ENCODE measurements at regions not wholly inside any gene's neighbourhood (a gene's known extent, or its start where the extent isn't known, plus 50 kb on each side); places are given as distances from the start of the nearest gene placed in this dataset.
"Not testable (repeated sequence)": the region's sequence is repeated elsewhere in the genome, so short reads cannot be mapped to it uniquely, and the experiment has no call there.

GRCh38 chr4:134700251-134700650 is 498.7 kb upstream of the PABPC4L start:
- no peak for TF ChIP-seq POLR2AphosphoS5 (IDR thresholded peaks at IDR 0.05)
- TF ChIP-seq EP300 (IDR thresholded peaks at IDR 0.05): no peak
- Histone ChIP-seq H3K4me3 (no peak overlapping the region), H3K4me1 (no peaks in the 10 kb centered on the region), H3K27me3 (no peaks in the 10 kb centered on the region), H3K9me3 (no peaks in the 10 kb centered on the region), H3K36me3 (no peaks in the 10 kb centered on the region), H3K27ac (no peak overlapping the region)
- ATAC-seq: no peak
- 88 to 90% methylated on average over 4 of the region's 4 CpGs for WGBS, 2 donors (ENCODE audit: low coverage in 1 of 2)

DNA sequence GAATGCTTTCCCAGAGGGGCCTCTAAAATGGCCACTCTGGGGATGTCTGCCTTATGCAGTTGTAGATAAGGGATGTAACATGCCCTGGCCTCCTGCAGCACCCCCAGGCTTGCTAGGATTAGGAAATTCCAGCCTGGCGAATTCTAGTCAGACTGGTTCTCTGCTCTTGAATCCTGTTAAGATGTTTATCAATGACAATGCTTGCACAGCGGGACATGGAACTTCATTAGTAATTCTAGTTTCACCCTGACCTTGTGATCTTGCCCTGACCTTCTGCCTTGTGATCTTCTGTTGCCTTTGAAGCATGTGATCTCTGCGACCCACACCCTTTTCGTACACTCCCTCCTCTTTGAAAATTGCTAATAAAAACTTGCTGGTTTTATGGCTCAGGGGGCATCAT is 497.2 kb upstream of the PABPC4L start:
- WGBS, 2 donors (ENCODE audit: low coverage in 1 of 2): 93 to 100% methylated on average over 1 to 4 of the region's 4 CpGs

DNA sequence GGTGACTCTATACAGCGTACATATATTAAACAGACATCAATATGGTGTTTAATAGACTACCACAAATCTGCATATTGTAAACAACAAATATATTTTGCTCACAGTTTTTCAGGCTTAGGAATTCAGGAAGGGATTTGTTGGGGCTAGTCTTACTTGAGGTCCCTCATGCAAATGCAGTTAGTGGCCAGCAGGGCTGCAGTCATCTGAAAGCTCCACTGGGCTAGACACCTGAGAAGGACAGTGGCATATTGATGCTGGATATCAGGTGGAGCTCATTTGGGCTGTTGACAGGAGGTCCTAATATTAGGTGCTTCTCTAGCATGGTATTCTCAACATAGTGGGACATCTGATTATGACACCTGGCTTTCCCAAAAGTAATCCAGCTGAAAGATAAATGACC is 493.8 kb upstream of the PABPC4L start:
- no peak for TF ChIP-seq POLR2AphosphoS5 (IDR thresholded peaks at IDR 0.05)
- TF ChIP-seq, protein P1, sequence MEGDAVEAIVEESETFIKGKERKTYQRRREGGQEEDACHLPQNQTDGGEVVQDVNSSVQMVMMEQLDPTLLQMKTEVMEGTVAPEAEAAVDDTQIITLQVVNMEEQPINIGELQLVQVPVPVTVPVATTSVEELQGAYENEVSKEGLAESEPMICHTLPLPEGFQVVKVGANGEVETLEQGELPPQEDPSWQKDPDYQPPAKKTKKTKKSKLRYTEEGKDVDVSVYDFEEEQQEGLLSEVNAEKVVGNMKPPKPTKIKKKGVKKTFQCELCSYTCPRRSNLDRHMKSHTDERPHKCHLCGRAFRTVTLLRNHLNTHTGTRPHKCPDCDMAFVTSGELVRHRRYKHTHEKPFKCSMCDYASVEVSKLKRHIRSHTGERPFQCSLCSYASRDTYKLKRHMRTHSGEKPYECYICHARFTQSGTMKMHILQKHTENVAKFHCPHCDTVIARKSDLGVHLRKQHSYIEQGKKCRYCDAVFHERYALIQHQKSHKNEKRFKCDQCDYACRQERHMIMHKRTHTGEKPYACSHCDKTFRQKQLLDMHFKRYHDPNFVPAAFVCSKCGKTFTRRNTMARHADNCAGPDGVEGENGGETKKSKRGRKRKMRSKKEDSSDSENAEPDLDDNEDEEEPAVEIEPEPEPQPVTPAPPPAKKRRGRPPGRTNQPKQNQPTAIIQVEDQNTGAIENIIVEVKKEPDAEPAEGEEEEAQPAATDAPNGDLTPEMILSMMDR (IDR thresholded peaks at IDR 0.05): no peak
- no peak for TF ChIP-seq EP300 (IDR thresholded peaks at IDR 0.05)
- H3K4me3 ChIP-seq: no peak overlapping the region
- 100% methylated on average over 1 of the region's 1 CpG; no CpG with 5 or more reads in 1 of the 2 donors for WGBS, 2 donors (ENCODE audit: low coverage in 1 of 2)
- H3K27ac ChIP-seq: no peak overlapping the region
- no peaks in the 10 kb centered on the region for H3K9me3 ChIP-seq
- no peaks in the 10 kb centered on the region for H3K4me1 ChIP-seq
- H3K27me3 ChIP-seq: no peaks in the 10 kb centered on the region
- no peak for ATAC-seq
- no peaks in the 10 kb centered on the region for H3K36me3 ChIP-seq

More for the DNA sequence above, 497.2 kb upstream of the PABPC4L start:
- not testable (repeated sequence) for H3K36me3 ChIP-seq, H3K27ac ChIP-seq, H3K9me3 ChIP-seq, H3K4me1 ChIP-seq, H3K4me3 ChIP-seq, ATAC-seq, H3K27me3 ChIP-seq

GRCh38 chr4:134691915-134692314 is 490.3 kb upstream of the PABPC4L start:
- WGBS, 2 donors (ENCODE audit: low coverage in 1 of 2): 82 to 100% methylated on average over 2 of the region's 2 CpGs
- no peak for TF ChIP-seq POLR2A (IDR thresholded peaks at IDR 0.05)
- TF ChIP-seq EP300 (IDR thresholded peaks at IDR 0.05): no peak
- TF ChIP-seq POLR2AphosphoS5 (IDR thresholded peaks at IDR 0.05): no peak
- TF ChIP-seq, protein P1 (IDR thresholded peaks at IDR 0.05): no peak
- H3K4me3 ChIP-seq: no peak overlapping the region
- no peaks in the 10 kb centered on the region for H3K36me3 ChIP-seq
- no peaks in the 10 kb centered on the region for H3K4me1 ChIP-seq
- no peaks in the 10 kb centered on the region for H3K27me3 ChIP-seq
- no peak overlapping the region for H3K27ac ChIP-seq
- ATAC-seq: no peak
- H3K9me3 ChIP-seq: no peaks in the 10 kb centered on the region

- H3K4me3 ChIP-seq: no peak overlapping the region
- H3K9me3 ChIP-seq: peaks cover 0 to 4% (median 0%) of the 10 kb centered on the region in 3 donors
- no peak overlapping the region for H3K27ac ChIP-seq
- no peaks in the 10 kb centered on the region for H3K36me3 ChIP-seq
- H3K27me3 ChIP-seq: no peaks in the 10 kb centered on the region
- 78% methylated on average over 4 of the region's 5 CpGs; no CpG with 5 or more reads in 1 of the 2 donors for WGBS, 2 donors (ENCODE audit: low coverage in 1 of 2)
- no peak for ATAC-seq
- no peaks in the 10 kb centered on the region for H3K4me1 ChIP-seq
- TF ChIP-seq, protein P1 (IDR thresholded peaks at IDR 0.05): no peak
- TF ChIP-seq POLR2AphosphoS5 (IDR thresholded peaks at IDR 0.05): no peak
- TF ChIP-seq POLR2A (IDR thresholded peaks at IDR 0.05): no peak
- no peak for TF ChIP-seq EP300 (IDR thresholded peaks at IDR 0.05)
Observed at GRCh38 chr4:134687646-134688628, 486.3 kb upstream of the PABPC4L start.

Data from gastroesophageal sphincter (tissue), 4 donors.